HL-60 (cell line): ENCODE measurements at regions not wholly inside any gene's neighbourhood (a gene's known extent, or its start where the extent isn't known, plus 50 kb on each side); places are given as distances from the start of the nearest gene placed in this dataset.
"Not testable (repeated sequence)": the region's sequence is repeated elsewhere in the genome, so short reads cannot be mapped to it uniquely, and the experiment has no call there.

Source experiments
- DNase-seq, 2 experiments: peaks; one replicate each; pipeline ENCODE4 v3.0.0-alpha.2; 2010 to 2020; ENCODE audit warnings: low read depth in 1 of 2, low spot score in 1 of 2
- H3K27ac ChIP-seq: fragments of 250-450 bp; sonication (Bioruptor Pico); replicated peaks from 2 replicates; pipeline ENCODE4 v1.5.1; 2020; ENCODE audit warnings: mild to moderate bottlenecking, moderate library complexity
- H3K27me3 ChIP-seq: fragments of 250-450 bp; sonication (Bioruptor Pico); 2 replicates; pipeline ENCODE4 v1.5.1; 2021; ENCODE audit warnings: mild to moderate bottlenecking, moderate library complexity; ENCODE audit not compliant: insufficient read depth, poor library complexity, severe bottlenecking
- H3K4me3 ChIP-seq: replicated peaks from 2 replicates; pipeline ENCODE4 v1.5.1; 2011; ENCODE audit warnings: mild to moderate bottlenecking, control low read depth, low read length; ENCODE audit not compliant: insufficient read depth
- GABPA ChIP-seq: IDR thresholded peaks from 2 replicates; pipeline ENCODE4 v1.6.1; 2012; ENCODE audit warnings: low read depth
- POLR2AphosphoS5 ChIP-seq: IDR thresholded peaks from 2 replicates; pipeline ENCODE4 v1.6.1; 2012; ENCODE audit warnings: low read depth
- REST ChIP-seq: IDR thresholded peaks from 2 replicates; pipeline ENCODE4 v1.6.1; 2012; ENCODE audit warnings: low read depth; ENCODE audit not compliant: insufficient replicate concordance
- SPI1 ChIP-seq: IDR thresholded peaks from 2 replicates; pipeline ENCODE4 v1.6.1; 2012; ENCODE audit warnings: low read depth, mild to moderate bottlenecking, borderline replicate concordance
- TF ChIP-seq, protein P1 (sequence below): IDR thresholded peaks from one replicate; pipeline ENCODE4 v1.5.1; 2011; ENCODE audit warnings: low read length, control low read depth, inconsistent platforms; ENCODE audit not compliant: insufficient read depth

DNA sequence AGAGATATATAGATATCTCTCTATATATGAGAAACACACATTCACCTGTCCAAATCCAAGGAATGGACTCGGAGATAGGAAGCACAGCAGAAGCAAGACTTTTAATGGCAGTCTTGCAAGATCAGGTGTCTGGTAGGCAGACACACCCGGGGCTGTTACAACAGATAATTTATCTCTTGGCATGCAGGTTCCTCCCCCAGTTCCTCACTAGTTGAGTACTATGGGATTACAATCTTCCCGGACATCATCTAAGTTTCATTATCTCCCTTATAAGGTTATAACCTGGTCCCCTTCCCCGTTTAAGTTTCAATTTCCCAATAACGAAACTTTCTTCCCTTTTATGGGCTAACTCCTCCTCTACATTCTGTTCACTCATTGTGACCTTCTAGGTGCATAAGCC, 399.3 kb downstream of the PPP1R3A start:
- TF ChIP-seq REST: no peak
- TF ChIP-seq GABPA: no peak
- no peak for TF ChIP-seq SPI1
- TF ChIP-seq, protein P1, sequence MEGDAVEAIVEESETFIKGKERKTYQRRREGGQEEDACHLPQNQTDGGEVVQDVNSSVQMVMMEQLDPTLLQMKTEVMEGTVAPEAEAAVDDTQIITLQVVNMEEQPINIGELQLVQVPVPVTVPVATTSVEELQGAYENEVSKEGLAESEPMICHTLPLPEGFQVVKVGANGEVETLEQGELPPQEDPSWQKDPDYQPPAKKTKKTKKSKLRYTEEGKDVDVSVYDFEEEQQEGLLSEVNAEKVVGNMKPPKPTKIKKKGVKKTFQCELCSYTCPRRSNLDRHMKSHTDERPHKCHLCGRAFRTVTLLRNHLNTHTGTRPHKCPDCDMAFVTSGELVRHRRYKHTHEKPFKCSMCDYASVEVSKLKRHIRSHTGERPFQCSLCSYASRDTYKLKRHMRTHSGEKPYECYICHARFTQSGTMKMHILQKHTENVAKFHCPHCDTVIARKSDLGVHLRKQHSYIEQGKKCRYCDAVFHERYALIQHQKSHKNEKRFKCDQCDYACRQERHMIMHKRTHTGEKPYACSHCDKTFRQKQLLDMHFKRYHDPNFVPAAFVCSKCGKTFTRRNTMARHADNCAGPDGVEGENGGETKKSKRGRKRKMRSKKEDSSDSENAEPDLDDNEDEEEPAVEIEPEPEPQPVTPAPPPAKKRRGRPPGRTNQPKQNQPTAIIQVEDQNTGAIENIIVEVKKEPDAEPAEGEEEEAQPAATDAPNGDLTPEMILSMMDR: no peak
- TF ChIP-seq POLR2AphosphoS5: no peak
- DNase-seq: peak in 1 of 2 experiments; percentile 7

DNA sequence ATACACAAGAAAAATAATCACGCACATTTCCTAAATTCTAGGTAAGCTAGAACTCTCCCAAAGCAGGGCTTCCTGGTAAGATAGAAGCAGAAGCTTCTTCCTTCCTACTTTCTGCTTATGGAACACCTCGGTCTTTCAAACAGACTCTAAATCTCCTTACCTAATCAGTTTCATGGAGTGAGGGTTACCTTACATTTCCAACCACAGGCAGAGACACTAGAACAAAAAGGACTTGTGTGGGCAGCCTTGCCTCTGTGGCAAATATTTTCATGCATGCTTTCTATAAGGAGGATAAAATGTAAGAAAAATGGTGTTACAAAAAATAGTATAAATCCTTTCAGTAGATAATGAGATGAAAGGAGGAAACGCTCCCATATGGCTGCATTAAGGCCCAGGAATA, 386.3 kb upstream of the SMIM30 start:
- TF ChIP-seq, protein P1: no peak
- no peak for TF ChIP-seq GABPA
- TF ChIP-seq POLR2AphosphoS5: no peak
- TF ChIP-seq REST: no peak
- TF ChIP-seq SPI1: no peak
- no peak overlapping the region for H3K27ac ChIP-seq
- DNase-seq: no peak
- H3K27me3 ChIP-seq: no peaks in the 10 kb centered on the region
- H3K4me3 ChIP-seq: no peak overlapping the region

More for the DNA sequence above, 399.3 kb downstream of the PPP1R3A start:
- Histone ChIP-seq H3K4me3 (no peak overlapping the region), H3K27me3 (no peaks in the 10 kb centered on the region), H3K27ac (no peak overlapping the region)

- DNase-seq: no peak
- no peak overlapping the region for H3K27ac ChIP-seq
- TF ChIP-seq SPI1 (no peak), POLR2AphosphoS5 (no peak), REST (no peak), GABPA (no peak)
- TF ChIP-seq, protein P1: no peak
These were observed 385.8 kb upstream of the SMIM30 start for GRCh38 chr7:113504142-113504541.

GRCh38 chr7:113496586-113496985, 378.2 kb upstream of the SMIM30 start:
- not testable (repeated sequence) for H3K27me3 ChIP-seq, DNase-seq, H3K4me3 ChIP-seq, H3K27ac ChIP-seq

More at GRCh38 chr7:113504142-113504541, 385.8 kb upstream of the SMIM30 start:
- H3K4me3 ChIP-seq: no peak overlapping the region
- H3K27me3 ChIP-seq: no peaks in the 10 kb centered on the region

GRCh38 chr7:113494797-113495566, 376.6 kb upstream of the SMIM30 start:
- H3K27ac ChIP-seq, H3K4me3 ChIP-seq, DNase-seq, H3K27me3 ChIP-seq: not testable (repeated sequence)
